H9 (cell line): ENCODE measurements at regions not wholly inside any gene's neighbourhood (a gene's known extent, or its start where the extent isn't known, plus 50 kb on each side); places are given as distances from the start of the nearest gene placed in this dataset.

Experiments
- DNase-seq: peaks from one replicate; pipeline ENCODE4 v3.0.0-alpha.2; 2017
- H2AFZ ChIP-seq: one replicate; pipeline ENCODE4 v1.6.1; 2013; ENCODE audit warnings: mild to moderate bottlenecking, low read length, control low read depth, moderate library complexity
- H2AK5ac ChIP-seq: 2 replicates; pipeline ENCODE4 v1.6.1; 2013; ENCODE audit warnings: low read length, control low read depth, mixed read lengths; ENCODE audit not compliant: insufficient read length
- H2BK120ac ChIP-seq: one replicate; pipeline ENCODE4 v1.6.1; 2013; ENCODE audit warnings: low read depth, mild to moderate bottlenecking, low read length, control low read depth, inconsistent platforms; ENCODE audit not compliant: poor library complexity, severe bottlenecking
- H2BK12ac ChIP-seq: 2 replicates; pipeline ENCODE4 v1.6.1; 2013; ENCODE audit warnings: low read length, control low read depth, mixed read lengths, low read depth; ENCODE audit not compliant: insufficient read length
- H2BK15ac ChIP-seq: 2 replicates; pipeline ENCODE4 v1.6.1; 2013; ENCODE audit warnings: low read depth, low read length, control low read depth
- H2BK20ac ChIP-seq: one replicate; pipeline ENCODE4 v1.6.1; 2013; ENCODE audit warnings: low read depth, mild to moderate bottlenecking, low read length, control low read depth, inconsistent platforms; ENCODE audit not compliant: poor library complexity, severe bottlenecking
- H2BK5ac ChIP-seq: 2 replicates; pipeline ENCODE4 v1.6.1; 2013; ENCODE audit warnings: low read length, control low read depth, mixed read lengths; ENCODE audit not compliant: insufficient read length
- H3K14ac ChIP-seq: 2 replicates; pipeline ENCODE4 v1.6.1; 2013; ENCODE audit warnings: low read length, control low read depth; ENCODE audit not compliant: insufficient read depth
- H3K18ac ChIP-seq: 2 replicates; pipeline ENCODE4 v1.6.1; 2013; ENCODE audit warnings: low read depth, mild to moderate bottlenecking, mixed read lengths, low read length, control low read depth; ENCODE audit not compliant: insufficient read length
- H3K23ac ChIP-seq: 2 replicates; pipeline ENCODE4 v1.6.1; 2013; ENCODE audit warnings: low read length, control low read depth, mixed read lengths, low read depth; ENCODE audit not compliant: insufficient read length
- H3K23me2 ChIP-seq: 2 replicates; pipeline ENCODE4 v1.6.1; 2013; ENCODE audit warnings: low read depth, mild to moderate bottlenecking, mixed read lengths, low read length, control low read depth; ENCODE audit not compliant: insufficient read length, poor library complexity, severe bottlenecking
- H3K27ac ChIP-seq: 2 replicates; pipeline ENCODE4 v1.5.1; 2013; ENCODE audit warnings: low read length, control low read depth, mixed read lengths, low read depth; ENCODE audit not compliant: insufficient read length
- H3K27me3 ChIP-seq: 2 replicates; pipeline ENCODE4 v1.6.1; 2013; ENCODE audit warnings: low read length, control low read depth, inconsistent platforms; ENCODE audit not compliant: insufficient read depth
- H3K4ac ChIP-seq: 2 replicates; pipeline ENCODE4 v1.6.1; 2013; ENCODE audit warnings: low read depth, mild to moderate bottlenecking, control low read depth, inconsistent platforms, low read length, moderate library complexity
- H3K4me1 ChIP-seq: 2 replicates; pipeline ENCODE4 v1.6.1; 2013; ENCODE audit warnings: low read length, control low read depth, inconsistent platforms; ENCODE audit not compliant: insufficient read depth
- H3K4me2 ChIP-seq: 2 replicates; pipeline ENCODE4 v1.6.1; 2013; ENCODE audit warnings: low read length, control low read depth, mixed read lengths; ENCODE audit not compliant: insufficient read length, insufficient read depth
- H3K56ac ChIP-seq: 2 replicates; pipeline ENCODE4 v1.6.1; 2013; ENCODE audit warnings: low read depth, mild to moderate bottlenecking, mixed read lengths, low read length, control low read depth; ENCODE audit not compliant: insufficient read length
- H3K79me1 ChIP-seq: 2 replicates; pipeline ENCODE4 v1.6.1; 2013; ENCODE audit warnings: low read depth, mild to moderate bottlenecking, moderate library complexity, low read length, control low read depth, inconsistent platforms; ENCODE audit not compliant: insufficient read depth, poor library complexity, severe bottlenecking
- H3K79me2 ChIP-seq: 2 replicates; pipeline ENCODE4 v1.6.1; 2013; ENCODE audit warnings: low read length, control low read depth, inconsistent platforms; ENCODE audit not compliant: insufficient read depth
- H3K9ac ChIP-seq: 2 replicates; pipeline ENCODE4 v1.6.1; 2013; ENCODE audit warnings: low read length, control low read depth, mixed read lengths; ENCODE audit not compliant: insufficient read length; ENCODE audit errors: extremely low read depth
- H3K9me3 ChIP-seq: one replicate; pipeline ENCODE4 v1.6.1; 2013; ENCODE audit warnings: low read depth, low read length, inconsistent platforms; ENCODE audit not compliant: control insufficient read depth
- H3T11ph ChIP-seq: one replicate; pipeline ENCODE4 v1.6.1; 2013; ENCODE audit warnings: mild to moderate bottlenecking, low read length, control low read depth, inconsistent platforms
- H4K20me1 ChIP-seq: one replicate; pipeline ENCODE4 v1.6.1; 2013; ENCODE audit not compliant: control insufficient read depth, insufficient read length, insufficient read depth
- H4K5ac ChIP-seq: 2 replicates; pipeline ENCODE4 v1.6.1; 2013; ENCODE audit warnings: low read depth, mild to moderate bottlenecking, mixed read lengths, low read length, control low read depth; ENCODE audit not compliant: insufficient read length
- H4K8ac ChIP-seq: replicated peaks from 2 replicates; pipeline ENCODE4 v1.6.1; 2013; ENCODE audit warnings: low read length, control low read depth, mixed read lengths, low read depth; ENCODE audit not compliant: insufficient read length
- H4K91ac ChIP-seq: 2 replicates; pipeline ENCODE4 v1.6.1; 2013; ENCODE audit warnings: low read depth, mild to moderate bottlenecking, moderate library complexity, mixed read lengths, low read length, control low read depth; ENCODE audit not compliant: insufficient read length
- H3K27ac Mint-ChIP-seq, 3 experiments: 2 replicates in 2 of 3; 3 replicates in 1 of 3; pipeline ENCODE4 v1.8.0; 2020 to 2021; ENCODE audit warnings: mixed read lengths in 3 of 3, mild to moderate bottlenecking in 1 of 3, moderate library complexity in 1 of 3
- H3K27me3 Mint-ChIP-seq: 2 replicates; pipeline ENCODE4 v1.8.0; 2021; ENCODE audit warnings: low read depth, mild to moderate bottlenecking, moderate library complexity, mixed read lengths
- H3K36me3 Mint-ChIP-seq, 3 experiments: 2 replicates in 2 of 3; 3 replicates in 1 of 3; pipeline ENCODE4 v1.8.0; 2020 to 2021; ENCODE audit warnings: low read depth in 3 of 3, mixed read lengths in 3 of 3; ENCODE audit not compliant: insufficient read depth in 1 of 3
- H3K4me1 Mint-ChIP-seq, 2 experiments: 2 replicates each; pipeline ENCODE4 v1.8.0; 2020; ENCODE audit warnings: mixed read lengths in 2 of 2
- H3K4me3 Mint-ChIP-seq, 2 experiments: 2 replicates in 1 of 2; 3 replicates in 1 of 2; pipeline ENCODE4 v1.8.0; 2020 to 2021; ENCODE audit warnings: mild to moderate bottlenecking in 2 of 2, mixed read lengths in 2 of 2, moderate library complexity in 1 of 2
- H3K9me3 Mint-ChIP-seq, 2 experiments: 2 replicates in 1 of 2; 3 replicates in 1 of 2; pipeline ENCODE4 v1.8.0; 2020; ENCODE audit warnings: mild to moderate bottlenecking in 2 of 2, mixed read lengths in 2 of 2, moderate library complexity in 1 of 2
- TF ChIP-seq, protein P1 (sequence below): fragments of 200-600 bp; sonication (generic); conservative IDR thresholded peaks from 3 replicates; pipeline ENCODE4 v1.8.0; 2021; ENCODE audit warnings: antibody characterized with exemption, mild to moderate bottlenecking

DNA sequence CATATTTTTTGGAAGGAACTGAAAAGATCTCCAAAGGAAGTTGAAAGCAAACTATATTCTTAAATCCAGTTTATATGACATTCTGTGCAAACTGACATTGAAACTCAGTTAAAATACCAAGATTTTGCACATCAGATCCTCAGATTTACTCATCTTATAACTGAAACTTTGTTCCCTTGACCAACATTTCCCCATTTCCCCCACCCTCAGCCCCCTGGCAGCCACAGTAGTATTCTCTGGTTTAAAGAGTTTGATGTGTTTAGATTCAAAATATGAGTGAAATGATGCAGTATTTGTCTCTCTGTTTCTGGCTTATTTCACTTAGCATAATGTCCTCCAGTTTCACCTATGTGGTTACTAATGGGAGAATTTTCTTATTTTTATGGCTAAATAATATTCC, 99.2 kb upstream of the ITGA4 start:
- Histone ChIP-seq H2BK15ac (no peak overlapping the region), H3T11ph (no peak overlapping the region), H3K23me2 (no peaks in the 10 kb centered on the region), H3K4ac (no peak overlapping the region), H2BK5ac (no peak overlapping the region), H3K14ac (no peak overlapping the region), H4K91ac (no peak overlapping the region), H3K27ac (no peak overlapping the region), H2BK12ac (no peak overlapping the region), H3K27me3 (no peaks in the 10 kb centered on the region), H2BK20ac (no peak overlapping the region), H4K8ac (no peak overlapping the region), H3K18ac (no peak overlapping the region), H2AFZ (no peak overlapping the region), H3K79me2 (no peaks in the 10 kb centered on the region), H3K4me2 (no peak overlapping the region), H3K9ac (no peak overlapping the region), H3K23ac (no peak overlapping the region), H4K20me1 (no peaks in the 10 kb centered on the region), H2AK5ac (no peak overlapping the region), H3K4me1 (no peaks in the 10 kb centered on the region), H3K56ac (no peak overlapping the region), H4K5ac (no peak overlapping the region), H3K79me1 (no peaks in the 10 kb centered on the region), H2BK120ac (no peak overlapping the region), H3K9me3 (no peaks in the 10 kb centered on the region)
- Mint-ChIP-seq H3K9me3 (no peaks in the 10 kb centered on the region), H3K36me3 (no peaks in the 10 kb centered on the region), H3K4me1 (no peaks in the 10 kb centered on the region), H3K27me3 (no peaks in the 10 kb centered on the region), H3K27ac (no peak overlapping the region), H3K4me3 (no peak overlapping the region)
- no peak for DNase-seq
- TF ChIP-seq, protein P1, sequence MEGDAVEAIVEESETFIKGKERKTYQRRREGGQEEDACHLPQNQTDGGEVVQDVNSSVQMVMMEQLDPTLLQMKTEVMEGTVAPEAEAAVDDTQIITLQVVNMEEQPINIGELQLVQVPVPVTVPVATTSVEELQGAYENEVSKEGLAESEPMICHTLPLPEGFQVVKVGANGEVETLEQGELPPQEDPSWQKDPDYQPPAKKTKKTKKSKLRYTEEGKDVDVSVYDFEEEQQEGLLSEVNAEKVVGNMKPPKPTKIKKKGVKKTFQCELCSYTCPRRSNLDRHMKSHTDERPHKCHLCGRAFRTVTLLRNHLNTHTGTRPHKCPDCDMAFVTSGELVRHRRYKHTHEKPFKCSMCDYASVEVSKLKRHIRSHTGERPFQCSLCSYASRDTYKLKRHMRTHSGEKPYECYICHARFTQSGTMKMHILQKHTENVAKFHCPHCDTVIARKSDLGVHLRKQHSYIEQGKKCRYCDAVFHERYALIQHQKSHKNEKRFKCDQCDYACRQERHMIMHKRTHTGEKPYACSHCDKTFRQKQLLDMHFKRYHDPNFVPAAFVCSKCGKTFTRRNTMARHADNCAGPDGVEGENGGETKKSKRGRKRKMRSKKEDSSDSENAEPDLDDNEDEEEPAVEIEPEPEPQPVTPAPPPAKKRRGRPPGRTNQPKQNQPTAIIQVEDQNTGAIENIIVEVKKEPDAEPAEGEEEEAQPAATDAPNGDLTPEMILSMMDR, result no peak
